A549 (cell line): ENCODE measurements at regions not wholly inside any gene's neighbourhood (a gene's known extent, or its start where the extent isn't known, plus 50 kb on each side); places are given as distances from the start of the nearest gene placed in this dataset.

Source experiments
- ATAC-seq, 2 experiments: fragments of 200-7000 bp in 1 of 2; fragments of >200 bp in 1 of 2; cut with Nextera tagmentation in 1 of 2; cut with Tn5 transposase in 1 of 2; 3 replicates each; pipeline versions ENCODE4 v1.8.0 to v1.9.1; 2018 to 2020; ENCODE audit warnings: mild to moderate bottlenecking in 1 of 2, moderate library complexity in 1 of 2
- CTCF ChIA-PET: fragments of 300-600 bp; sonication (Branson Sonifier 250); formaldehyde crosslinking; extraction: SDS; loops from one replicate; lab custom pipeline; 2021; ENCODE audit warnings: antibody characterized with exemption, inconsistent platforms; lab: Yijun Ruan, JAX
- POLR2A ChIA-PET: fragments of 350-600 bp; formaldehyde crosslinking; extraction: SDS; loops from one replicate; lab custom pipeline; 2021; ENCODE audit warnings: antibody characterized with exemption, inconsistent platforms; lab: Yijun Ruan, JAX
- DNase-seq, 2 experiments: peaks; one replicate each; pipeline versions ENCODE4 v3.0.0 to v3.0.0-alpha.2; 2011 to 2016; ENCODE audit warnings: low read depth in 1 of 2, low spot score in 1 of 2
- FAIRE-seq: peaks from 2 replicates; lab custom pipeline; 2011; peaks lifted over from hg19 to GRCh38; lab: Jason Lieb, UNC
- H3K27ac ChIP-seq, 2 experiments: fragments of >200 bp; sonication (Bioruptor Twin); formaldehyde crosslinking; 3 replicates each; pipeline ENCODE4 v1.5.1; 2016 to 2017
- H3K4me1 ChIP-seq: fragments of >200 bp; sonication (Bioruptor Twin); formaldehyde crosslinking; 3 replicates; pipeline ENCODE4 v1.6.1; 2016
- H3K4me2 ChIP-seq: fragments of >200 bp; sonication (Bioruptor Twin); formaldehyde crosslinking; 3 replicates; pipeline ENCODE4 v1.6.1; 2016
- H3K4me3 ChIP-seq: fragments of >200 bp; sonication (Bioruptor Twin); formaldehyde crosslinking; 3 replicates; pipeline ENCODE4 v1.5.1; 2016
- H3K9me3 ChIP-seq: fragments of >200 bp; sonication (Bioruptor Twin); formaldehyde crosslinking; 3 replicates; pipeline ENCODE4 v1.6.1; 2016
- BCL3 ChIP-seq: fragments of >200 bp; sonication (Bioruptor Twin); formaldehyde crosslinking; IDR thresholded peaks from 3 replicates; pipeline ENCODE4 v1.6.1; 2016
- CHD2 ChIP-seq: fragments of 150-350 bp; IDR thresholded peaks from 2 replicates; pipeline ENCODE4 v1.6.1; 2014; ENCODE audit warnings: low read length; ENCODE audit not compliant: partially characterized antibody
- CHD4 ChIP-seq: fragments of 200-600 bp; sonication (generic); IDR thresholded peaks from 2 replicates; pipeline ENCODE4 v1.6.1; 2016; ENCODE audit warnings: antibody characterized with exemption, mild to moderate bottlenecking, borderline replicate concordance
- E2F6 ChIP-seq: IDR thresholded peaks from 2 replicates; pipeline ENCODE4 v1.6.1; 2012; ENCODE audit warnings: low read depth, borderline replicate concordance
- ESRRA ChIP-seq: fragments of 150-350 bp; IDR thresholded peaks from 2 replicates; pipeline ENCODE4 v1.6.1; 2014; ENCODE audit warnings: mild to moderate bottlenecking, low read length, borderline replicate concordance
- FOSL2 ChIP-seq, 2 experiments: fragments of 450-650 bp in 1 of 2; fragments of >200 bp in 1 of 2; sonication (Bioruptor Twin) in 1 of 2; formaldehyde crosslinking; IDR thresholded peaks; 2 replicates each; pipeline versions ENCODE4 v1.5.0 to v1.6.1; 2016 to 2020; ENCODE audit warnings: mild to moderate bottlenecking in 1 of 2, moderate library complexity in 1 of 2
- FOXS1 ChIP-seq: fragments of 250-450 bp; sonication (Bioruptor Pico); IDR thresholded peaks from 2 replicates; pipeline ENCODE4 v1.5.0; 2020; ENCODE audit warnings: mild to moderate bottlenecking, moderate library complexity
- HEYL ChIP-seq: fragments of 250-450 bp; sonication (Bioruptor Pico); IDR thresholded peaks from 2 replicates; pipeline ENCODE4 v1.8.0; 2021; ENCODE audit warnings: mild to moderate bottlenecking, moderate library complexity
- HOXB13 ChIP-seq: fragments of 250-450 bp; sonication (Bioruptor Pico); IDR thresholded peaks from 2 replicates; pipeline ENCODE4 v1.5.0; 2020; ENCODE audit warnings: low read depth, mild to moderate bottlenecking, moderate library complexity
- KDM1A ChIP-seq: fragments of 200-600 bp; sonication (generic); IDR thresholded peaks from 2 replicates; pipeline ENCODE4 v1.6.1; 2016; ENCODE audit warnings: low read depth, mild to moderate bottlenecking
- MYC ChIP-seq: IDR thresholded peaks from 2 replicates; pipeline ENCODE4 v1.6.1; 2012; ENCODE audit warnings: mild to moderate bottlenecking, inconsistent platforms, low read length, improper control_type of control experiment, borderline replicate concordance
- NR3C1 ChIP-seq: fragments of >200 bp; sonication (Bioruptor Twin); formaldehyde crosslinking; IDR thresholded peaks from 3 replicates; pipeline ENCODE4 v1.6.1; 2017
- PBX3 ChIP-seq: IDR thresholded peaks from 2 replicates; pipeline ENCODE4 v1.6.1; 2012
- POLR2AphosphoS2 ChIP-seq: conservative IDR thresholded peaks from 2 replicates; pipeline ENCODE4 v1.6.1; 2012; ENCODE audit warnings: low read length, improper control_type of control experiment, inconsistent platforms
- REST ChIP-seq: fragments of 200-600 bp; sonication (generic); IDR thresholded peaks from 2 replicates; pipeline ENCODE4 v1.6.1; 2016; ENCODE audit warnings: antibody characterized with exemption, mild to moderate bottlenecking, moderate library complexity
- ZFP36 ChIP-seq: fragments of 450-650 bp; IDR thresholded peaks from 2 replicates; pipeline ENCODE4 v1.6.1; 2014; ENCODE audit warnings: borderline replicate concordance; ENCODE audit not compliant: partially characterized antibody
- ZSCAN20 ChIP-seq: fragments of 250-450 bp; sonication (Bioruptor Pico); IDR thresholded peaks from 2 replicates; pipeline ENCODE4 v1.8.0; 2022; ENCODE audit warnings: mild to moderate bottlenecking, moderate library complexity
- WGBS: methylation state at CpG from one replicate; pipeline ENCODE4 v1.1.6; 2017; ENCODE audit errors: missing lambda C conversion rate; 5-methylcytosine and 5-hydroxymethylcytosine counted together

- Histone ChIP-seq H3K4me1 (no peaks in the 10 kb centered on the region), H3K9me3 (no peaks in the 10 kb centered on the region), H3K4me3 (no peak overlapping the region), H3K27ac (no peak overlapping the region)
- WGBS, result 48% methylated on average over 4 of the region's 4 CpGs
- FAIRE-seq (no peak), ATAC-seq (no peak)
- ChIA-PET CTCF (no interaction called here), POLR2A (no interaction called here)
- no peak for TF ChIP-seq CHD4
- TF ChIP-seq FOSL2 (IDR thresholded peaks at IDR 0.05), result no peak
- no peak for TF ChIP-seq FOSL2 (CRISPR knock-in tag; IDR thresholded peaks at IDR 0.05)
- TF ChIP-seq ZSCAN20 (CRISPR knock-in tag), result no peak
- no peak for TF ChIP-seq KDM1A
- no peak for TF ChIP-seq ZFP36
- no peak for TF ChIP-seq ESRRA
- TF ChIP-seq MYC, result no peak
- no peak for TF ChIP-seq NR3C1
- TF ChIP-seq E2F6, result no peak
- TF ChIP-seq HOXB13 (CRISPR knock-in tag), result no peak
- TF ChIP-seq PBX3, result no peak
- TF ChIP-seq, all 56 proteins: peak for 0
- H3K4me2 ChIP-seq, result no peak overlapping the region
- no peak for DNase-seq
These were observed 1112.2 kb downstream of the BRD1 start for GRCh38 chr22:48715511-48715910.

- Histone ChIP-seq H3K4me2 (no peak overlapping the region), H3K27ac (no peak overlapping the region), H3K9me3 (no peaks in the 10 kb centered on the region), H3K4me3 (no peak overlapping the region), H3K4me1 (no peaks in the 10 kb centered on the region)
- ChIA-PET CTCF (no interaction called here), POLR2A (no interaction called here)
- ATAC-seq, result no peak
- 84% methylated on average over 9 of the region's 9 CpGs for WGBS
- FAIRE-seq, result no peak
- DNase-seq, result no peak
- TF ChIP-seq NR3C1, result no peak
- TF ChIP-seq BCL3, result no peak
- no peak for TF ChIP-seq POLR2AphosphoS2
- TF ChIP-seq FOXS1 (CRISPR knock-in tag), result no peak
- TF ChIP-seq HEYL, result no peak
- TF ChIP-seq CHD2, result no peak
- no peak for TF ChIP-seq REST
These were observed 1113.4 kb downstream of the BRD1 start for GRCh38 chr22:48714231-48714630.
